Esophagus (tissue), 2 donors: ENCODE measurements at regions not wholly inside any gene's neighbourhood (a gene's known extent, or its start where the extent isn't known, plus 50 kb on each side); places are given as distances from the start of the nearest gene placed in this dataset.

Source experiments
- H3K27ac ChIP-seq, 2 donors: one replicate each; pipeline ENCODE4 v1.5.1; 2013; ENCODE audit warnings: low read depth in 2 of 2, mild to moderate bottlenecking in 2 of 2, inconsistent platforms in 1 of 2, low read length in 1 of 2, moderate library complexity in 1 of 2
- H3K27me3 ChIP-seq, 2 donors: one replicate each; pipeline ENCODE4 v1.6.1; 2013; ENCODE audit warnings: low read length in 2 of 2, control low read depth in 1 of 2, mild to moderate bottlenecking in 1 of 2; ENCODE audit not compliant: insufficient read depth in 2 of 2, control insufficient read depth in 1 of 2
- H3K36me3 ChIP-seq, 2 donors: one replicate each; pipeline ENCODE4 v1.6.1; 2013; ENCODE audit warnings: low read length in 1 of 2; ENCODE audit not compliant: control insufficient read depth in 2 of 2, insufficient read depth in 2 of 2
- H3K4me1 ChIP-seq, 2 donors: one replicate each; pipeline ENCODE4 v1.6.1; 2013; ENCODE audit warnings: low read length in 1 of 2; ENCODE audit not compliant: control insufficient read depth in 2 of 2, insufficient read depth in 2 of 2
- H3K4me3 ChIP-seq, 2 donors: one replicate each; pipeline ENCODE4 v1.5.1; 2013; ENCODE audit warnings: low read length in 2 of 2, mild to moderate bottlenecking in 2 of 2, low read depth in 1 of 2, moderate library complexity in 1 of 2
- H3K9me3 ChIP-seq, 2 donors: one replicate each; pipeline ENCODE4 v1.6.1; 2013; ENCODE audit warnings: mild to moderate bottlenecking in 2 of 2, low read depth in 1 of 2, low read length in 1 of 2, moderate library complexity in 1 of 2; ENCODE audit not compliant: control insufficient read depth in 2 of 2, insufficient read depth in 1 of 2
- WGBS, 2 donors: extraction: QIAGEN DNeasy Blood & Tissue Kit; methylation state at CpG; one replicate each; pipeline ENCODE4 v1.1.7; 2013; 5-methylcytosine and 5-hydroxymethylcytosine counted together
- donor health status: healthy with polysubstance abuse.
- donor health status: Bipolar disorder and iron deficiency.

- Histone ChIP-seq H3K4me3 (no peak overlapping the region), H3K9me3 (no peaks in the 10 kb centered on the region), H3K4me1 (no peaks in the 10 kb centered on the region), H3K27me3 (no peaks in the 10 kb centered on the region), H3K27ac (no peak overlapping the region), H3K36me3 (no peaks in the 10 kb centered on the region)
- WGBS, 2 donors, result 38 to 41% methylated on average over 1 of the region's 1 CpG
Measured at GRCh38 chr2:147375073-147375472, 469.8 kb upstream of the ACVR2A start.

GRCh38 chr2:147374423-147374811 lies 470.4 kb upstream of the ACVR2A start:
- H3K36me3 ChIP-seq, result no peaks in the 10 kb centered on the region
- no peaks in the 10 kb centered on the region for H3K4me1 ChIP-seq
- H3K4me3 ChIP-seq, result no peak overlapping the region
- H3K27ac ChIP-seq, result no peak overlapping the region
- no peaks in the 10 kb centered on the region for H3K27me3 ChIP-seq
- no peaks in the 10 kb centered on the region for H3K9me3 ChIP-seq

- no peaks in the 10 kb centered on the region for H3K9me3 ChIP-seq
- H3K4me1 ChIP-seq, result no peaks in the 10 kb centered on the region
- H3K27me3 ChIP-seq, result no peaks in the 10 kb centered on the region
- no peak overlapping the region for H3K27ac ChIP-seq
- H3K36me3 ChIP-seq, result no peaks in the 10 kb centered on the region
- WGBS, 2 donors, result 49 to 51% methylated on average over 3 of the region's 3 CpGs
- H3K4me3 ChIP-seq, result no peak overlapping the region
Measured at GRCh38 chr2:147373800-147374422, 470.9 kb upstream of the ACVR2A start.

- H3K27me3 ChIP-seq, result no peaks in the 10 kb centered on the region
Measured at GRCh38 chr2:147368306-147368705, 476.5 kb upstream of the ACVR2A start.

GRCh38 chr2:147366279-147366678 lies 478.6 kb upstream of the ACVR2A start:
- Histone ChIP-seq H3K27ac (no peak overlapping the region), H3K4me3 (no peak overlapping the region), H3K27me3 (no peaks in the 10 kb centered on the region), H3K36me3 (no peaks in the 10 kb centered on the region), H3K4me1 (no peaks in the 10 kb centered on the region), H3K9me3 (no peaks in the 10 kb centered on the region)
- 42 to 63% methylated on average over 6 of the region's 6 CpGs for WGBS, 2 donors

More at GRCh38 chr2:147368306-147368705, 476.5 kb upstream of the ACVR2A start:
- no peaks in the 10 kb centered on the region for H3K9me3 ChIP-seq
- H3K4me1 ChIP-seq, result no peaks in the 10 kb centered on the region
- no peak overlapping the region for H3K27ac ChIP-seq
- H3K36me3 ChIP-seq, result no peaks in the 10 kb centered on the region
- H3K4me3 ChIP-seq, result no peak overlapping the region

GRCh38 chr2:147365622-147366021 lies 479.2 kb upstream of the ACVR2A start:
- WGBS, 2 donors, result 70 to 77% methylated on average over 4 of the region's 4 CpGs

GRCh38 chr2:147364597-147364996 lies 480.2 kb upstream of the ACVR2A start:
- Histone ChIP-seq H3K4me3 (no peak overlapping the region), H3K9me3 (no peaks in the 10 kb centered on the region), H3K27ac (no peak overlapping the region), H3K4me1 (no peaks in the 10 kb centered on the region), H3K36me3 (no peaks in the 10 kb centered on the region), H3K27me3 (no peaks in the 10 kb centered on the region)
- WGBS, 2 donors, result 64 to 65% methylated on average over 3 of the region's 3 CpGs

More at GRCh38 chr2:147365622-147366021, 479.2 kb upstream of the ACVR2A start:
- H3K27ac ChIP-seq, result no peak overlapping the region
- no peaks in the 10 kb centered on the region for H3K4me1 ChIP-seq
- H3K36me3 ChIP-seq, result no peaks in the 10 kb centered on the region
- H3K27me3 ChIP-seq, result no peaks in the 10 kb centered on the region
- H3K4me3 ChIP-seq, result no peak overlapping the region
- H3K9me3 ChIP-seq, result no peaks in the 10 kb centered on the region

- Histone ChIP-seq H3K9me3 (no peaks in the 10 kb centered on the region), H3K4me3 (no peak overlapping the region), H3K27ac (no peak overlapping the region), H3K27me3 (no peaks in the 10 kb centered on the region), H3K36me3 (no peaks in the 10 kb centered on the region), H3K4me1 (no peaks in the 10 kb centered on the region)
- WGBS, 2 donors, result 95 to 98% methylated on average over 4 of the region's 4 CpGs
Measured at GRCh38 chr2:147363181-147363580, 481.6 kb upstream of the ACVR2A start.

- 63 to 64% methylated on average over 1 of the region's 1 CpG for WGBS, 2 donors
- no peaks in the 10 kb centered on the region for H3K36me3 ChIP-seq
- no peak overlapping the region for H3K27ac ChIP-seq
- H3K27me3 ChIP-seq, result no peaks in the 10 kb centered on the region
- no peaks in the 10 kb centered on the region for H3K4me1 ChIP-seq
- H3K9me3 ChIP-seq, result no peaks in the 10 kb centered on the region
- H3K4me3 ChIP-seq, result no peak overlapping the region
Measured at GRCh38 chr2:147358375-147358774, 486.5 kb upstream of the ACVR2A start.

- 71 to 77% methylated on average over 4 of the region's 4 CpGs for WGBS, 2 donors
- Histone ChIP-seq H3K4me3 (no peak overlapping the region), H3K27me3 (no peaks in the 10 kb centered on the region), H3K27ac (no peak overlapping the region), H3K4me1 (no peaks in the 10 kb centered on the region), H3K36me3 (no peaks in the 10 kb centered on the region), H3K9me3 (no peaks in the 10 kb centered on the region)
Measured at GRCh38 chr2:147356157-147356556, 488.7 kb upstream of the ACVR2A start.
